Keratinocyte (primary cell): ENCODE measurements at regions not wholly inside any gene's neighbourhood (a gene's known extent, or its start where the extent isn't known, plus 50 kb on each side); places are given as distances from the start of the nearest gene placed in this dataset.

Source experiments
- EZH2 ChIP-seq: IDR thresholded peaks from one replicate; pipeline ENCODE4 v1.6.1; 2012; ENCODE audit warnings: inconsistent platforms, mild to moderate bottlenecking, low read length, moderate library complexity
- TF ChIP-seq, protein P1 (sequence below), 3 experiments: IDR thresholded peaks in 1 of 3; conservative IDR thresholded peaks in 1 of 3; optimal IDR thresholded peaks in 1 of 3; 2 replicates in 2 of 3; 3 replicates in 1 of 3; pipeline versions ENCODE3 to v1.5.1; 2011; ENCODE audit warnings: low read length in 3 of 3, mild to moderate bottlenecking in 3 of 3, moderate library complexity in 2 of 3, control low read depth in 1 of 3, inconsistent platforms in 1 of 3; ENCODE audit not compliant: insufficient read depth in 2 of 3; ENCODE audit errors: extremely low read depth in 1 of 3

DNA sequence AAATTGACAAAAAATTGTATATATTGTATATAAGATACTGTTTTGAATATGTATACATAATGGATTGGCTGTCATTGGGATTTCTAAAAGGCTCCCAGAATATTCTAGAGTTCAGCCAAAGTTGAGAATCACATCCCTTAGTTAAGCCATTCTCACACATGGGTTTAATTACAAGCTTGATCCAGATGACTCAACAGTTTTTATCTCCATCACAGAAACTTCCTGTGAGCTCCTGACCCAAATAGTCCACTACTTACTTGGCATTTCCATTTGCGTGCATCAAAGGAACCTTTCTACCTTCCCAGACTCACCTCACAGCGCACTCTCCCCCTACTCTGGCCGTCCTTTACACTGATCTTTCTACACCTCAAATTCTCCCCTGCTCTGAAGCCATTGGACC lies 184.8 kb upstream of the ARHGAP20 start:
- TF ChIP-seq, protein P1, sequence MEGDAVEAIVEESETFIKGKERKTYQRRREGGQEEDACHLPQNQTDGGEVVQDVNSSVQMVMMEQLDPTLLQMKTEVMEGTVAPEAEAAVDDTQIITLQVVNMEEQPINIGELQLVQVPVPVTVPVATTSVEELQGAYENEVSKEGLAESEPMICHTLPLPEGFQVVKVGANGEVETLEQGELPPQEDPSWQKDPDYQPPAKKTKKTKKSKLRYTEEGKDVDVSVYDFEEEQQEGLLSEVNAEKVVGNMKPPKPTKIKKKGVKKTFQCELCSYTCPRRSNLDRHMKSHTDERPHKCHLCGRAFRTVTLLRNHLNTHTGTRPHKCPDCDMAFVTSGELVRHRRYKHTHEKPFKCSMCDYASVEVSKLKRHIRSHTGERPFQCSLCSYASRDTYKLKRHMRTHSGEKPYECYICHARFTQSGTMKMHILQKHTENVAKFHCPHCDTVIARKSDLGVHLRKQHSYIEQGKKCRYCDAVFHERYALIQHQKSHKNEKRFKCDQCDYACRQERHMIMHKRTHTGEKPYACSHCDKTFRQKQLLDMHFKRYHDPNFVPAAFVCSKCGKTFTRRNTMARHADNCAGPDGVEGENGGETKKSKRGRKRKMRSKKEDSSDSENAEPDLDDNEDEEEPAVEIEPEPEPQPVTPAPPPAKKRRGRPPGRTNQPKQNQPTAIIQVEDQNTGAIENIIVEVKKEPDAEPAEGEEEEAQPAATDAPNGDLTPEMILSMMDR (optimal IDR thresholded peaks at IDR 0.05 in 1 of 3, IDR thresholded peaks at IDR 0.05 in 1 of 3, conservative IDR thresholded peaks at IDR 0.05 in 1 of 3; ENCODE audit: extremely low read depth in 1 of 3, insufficient read depth in 2 of 3, low read length in 3 of 3), result no peak
- TF ChIP-seq EZH2, result no peak
